H1 (cell line): ENCODE measurements at regions not wholly inside any gene's neighbourhood (a gene's known extent, or its start where the extent isn't known, plus 50 kb on each side); places are given as distances from the start of the nearest gene placed in this dataset.

ENCODE experiments used
- CTCF ChIA-PET: fragments of 300-600 bp; sonication (Branson Sonifier 250); formaldehyde crosslinking; loops from one replicate; lab custom pipeline; 2021; ENCODE audit not compliant: partially characterized antibody; lab: Charles Lee
- POLR2A ChIA-PET: fragments of 300-600 bp; sonication (Branson Sonifier 250); formaldehyde crosslinking; loops from one replicate; lab custom pipeline; 2021; ENCODE audit warnings: inconsistent platforms; ENCODE audit not compliant: partially characterized antibody; lab: Charles Lee
- DNase-seq, 2 experiments: peaks; one replicate each; pipeline versions ENCODE4 v3.0.0 to v3.0.0-alpha.2; 2010 to 2022; ENCODE audit warnings: low spot score in 2 of 2, low read depth in 1 of 2, mixed read lengths in 1 of 2
- FAIRE-seq: peaks from 2 replicates; lab custom pipeline; 2011; peaks lifted over from hg19 to GRCh38; lab: Jason Lieb, UNC
- H2AFZ ChIP-seq: 2 replicates; pipeline ENCODE4 v1.8.1; 2012; ENCODE audit warnings: low read length, inconsistent platforms
- H2AK5ac ChIP-seq: 2 replicates; pipeline ENCODE4 v1.6.1; 2013; ENCODE audit warnings: low read depth, low read length
- H2BK120ac ChIP-seq: replicated peaks from 2 replicates; pipeline ENCODE3; 2013; ENCODE audit warnings: low read depth, low read length, inconsistent platforms
- H2BK12ac ChIP-seq: 2 replicates; pipeline ENCODE4 v1.6.1; 2013; ENCODE audit warnings: low read depth, low read length
- H2BK15ac ChIP-seq: 2 replicates; pipeline ENCODE4 v1.6.1; 2013; ENCODE audit warnings: low read length
- H2BK20ac ChIP-seq: 2 replicates; pipeline ENCODE4 v1.6.1; 2013; ENCODE audit warnings: low read length
- H2BK5ac ChIP-seq: 2 replicates; pipeline ENCODE4 v1.6.1; 2013; ENCODE audit warnings: low read depth, low read length
- H3K14ac ChIP-seq: 2 replicates; pipeline ENCODE4 v1.6.1; 2013; ENCODE audit warnings: inconsistent platforms; ENCODE audit not compliant: insufficient read length
- H3K18ac ChIP-seq: 2 replicates; pipeline ENCODE4 v1.6.1; 2013; ENCODE audit warnings: low read length; ENCODE audit errors: extremely low read depth
- H3K23ac ChIP-seq: 2 replicates; pipeline ENCODE4 v1.6.1; 2013; ENCODE audit warnings: inconsistent platforms; ENCODE audit not compliant: insufficient read length
- H3K23me2 ChIP-seq: 2 replicates; pipeline ENCODE4 v1.6.1; 2013; ENCODE audit warnings: low read depth, low read length
- H3K27ac ChIP-seq: 2 replicates; pipeline ENCODE4 v1.6.1; 2011; ENCODE audit warnings: low read depth, low read length, inconsistent platforms
- H3K27me3 ChIP-seq, 4 experiments: replicated peaks in 1 of 4; 1 replicate in 1 of 4; 2 replicates in 3 of 4; pipeline versions ENCODE4 v1.6.1 to v1.8.1; 2011 to 2013; ENCODE audit warnings: low read length in 3 of 4, mild to moderate bottlenecking in 3 of 4, inconsistent platforms in 2 of 4, mixed read lengths in 2 of 4, moderate library complexity in 1 of 4; ENCODE audit not compliant: control insufficient read depth in 3 of 4, insufficient read depth in 3 of 4; ENCODE audit errors: extremely low read depth in 1 of 4
- H3K36me3 ChIP-seq, 4 experiments: 2 replicates each; pipeline versions ENCODE4 v1.6.1 to v1.8.1; 2011 to 2013; ENCODE audit warnings: mild to moderate bottlenecking in 4 of 4, low read length in 3 of 4, moderate library complexity in 2 of 4, control low read depth in 1 of 4, inconsistent platforms in 1 of 4; ENCODE audit not compliant: insufficient read depth in 4 of 4, control insufficient read depth in 2 of 4
- H3K4ac ChIP-seq: replicated peaks from 2 replicates; pipeline ENCODE3; 2013; ENCODE audit warnings: low read length, low read depth, mixed read lengths, inconsistent platforms; ENCODE audit not compliant: insufficient read length
- H3K4me1 ChIP-seq, 4 experiments: replicated peaks in 1 of 4; 1 replicate in 1 of 4; 2 replicates in 3 of 4; pipeline versions ENCODE4 v1.6.1 to v1.8.1; 2011 to 2013; ENCODE audit warnings: low read length in 3 of 4, inconsistent platforms in 2 of 4, mixed read lengths in 1 of 4; ENCODE audit not compliant: insufficient read depth in 4 of 4, control insufficient read depth in 3 of 4
- H3K4me2 ChIP-seq, 2 experiments: 2 replicates each; pipeline versions ENCODE4 v1.6.1 to v1.8.1; 2011 to 2013; ENCODE audit warnings: low read depth in 2 of 2, low read length in 2 of 2, control low read depth in 1 of 2, inconsistent platforms in 1 of 2, mild to moderate bottlenecking in 1 of 2; ENCODE audit not compliant: insufficient read depth in 1 of 2
- H3K4me3 ChIP-seq, 4 experiments: fragments of 200-600, 300-600 bp in 1 of 4; sonication (generic), shearing (Covaris generic), sonication (Bioruptor Twin) in 1 of 4; 2 replicates each; pipeline versions ENCODE4 v1.5.1 to v1.8.1; 2011 to 2016; ENCODE audit warnings: low read length in 4 of 4, low read depth in 3 of 4, control low read depth in 2 of 4, inconsistent platforms in 2 of 4, mild to moderate bottlenecking in 2 of 4, mixed read lengths in 1 of 4, moderate library complexity in 1 of 4; ENCODE audit not compliant: insufficient read depth in 2 of 4; ENCODE audit errors: extremely low read depth in 1 of 4
- H3K56ac ChIP-seq: replicated peaks from 2 replicates; pipeline ENCODE3; 2013; ENCODE audit warnings: low read depth, mild to moderate bottlenecking, mixed read lengths, low read length, inconsistent platforms; ENCODE audit not compliant: insufficient read length
- H3K79me1 ChIP-seq: 2 replicates; pipeline ENCODE4 v1.6.1; 2013; ENCODE audit warnings: low read depth, low read length, control low read depth
- H3K79me2 ChIP-seq, 2 experiments: 2 replicates each; pipeline versions ENCODE4 v1.6.1 to v1.8.1; 2012 to 2013; ENCODE audit warnings: low read length in 2 of 2, mild to moderate bottlenecking in 2 of 2, inconsistent platforms in 1 of 2; ENCODE audit not compliant: insufficient read depth in 2 of 2, control insufficient read depth in 1 of 2
- H3K9ac ChIP-seq, 4 experiments: replicated peaks in 1 of 4; 1 replicate in 1 of 4; 2 replicates in 3 of 4; pipeline versions ENCODE4 v1.6.1 to v1.8.1; 2011 to 2013; ENCODE audit warnings: low read depth in 3 of 4, low read length in 3 of 4, control low read depth in 2 of 4, mild to moderate bottlenecking in 2 of 4, moderate library complexity in 2 of 4, inconsistent platforms in 1 of 4; ENCODE audit errors: extremely low read depth in 1 of 4
- H3K9me3 ChIP-seq, 2 experiments: 2 replicates each; pipeline versions ENCODE4 v1.6.1 to v1.8.1; 2012 to 2013; ENCODE audit warnings: mild to moderate bottlenecking in 2 of 2, moderate library complexity in 2 of 2, control low read depth in 1 of 2, inconsistent platforms in 1 of 2, low read depth in 1 of 2, low read length in 1 of 2, mixed read lengths in 1 of 2; ENCODE audit not compliant: insufficient read depth in 2 of 2
- H4K20me1 ChIP-seq, 2 experiments: replicated peaks in 1 of 2; 2 replicates each; pipeline versions ENCODE3 to v1.8.1; 2011 to 2013; ENCODE audit warnings: inconsistent platforms in 2 of 2, low read length in 2 of 2, mild to moderate bottlenecking in 1 of 2; ENCODE audit not compliant: insufficient read depth in 2 of 2, control insufficient read depth in 1 of 2
- H4K5ac ChIP-seq: 2 replicates; pipeline ENCODE4 v1.6.1; 2013; ENCODE audit warnings: low read length, low read depth, mixed read lengths, inconsistent platforms; ENCODE audit not compliant: insufficient read length
- H4K8ac ChIP-seq: 2 replicates; pipeline ENCODE4 v1.8.0; 2013; ENCODE audit warnings: mild to moderate bottlenecking, moderate library complexity, low read length, inconsistent platforms; ENCODE audit not compliant: insufficient read depth; ENCODE audit errors: extremely low read depth
- H4K91ac ChIP-seq: replicated peaks from 2 replicates; pipeline ENCODE3; 2013; ENCODE audit warnings: low read length, mixed read lengths, inconsistent platforms; ENCODE audit not compliant: insufficient read length
- CHD1 ChIP-seq: IDR thresholded peaks from 2 replicates; pipeline ENCODE4 v1.6.1; 2012; ENCODE audit warnings: low read depth, low read length, improper control_type of control experiment
- CTBP2 ChIP-seq: IDR thresholded peaks from 2 replicates; pipeline ENCODE4 v1.7.0; 2011; ENCODE audit warnings: borderline replicate concordance, mild to moderate bottlenecking, moderate library complexity, mixed read lengths, low read length; ENCODE audit not compliant: insufficient read depth, insufficient read length
- GABPA ChIP-seq: IDR thresholded peaks from 2 replicates; pipeline ENCODE4 v1.6.1; 2011; ENCODE audit warnings: mild to moderate bottlenecking, low read length, moderate library complexity, borderline replicate concordance; ENCODE audit not compliant: insufficient read depth
- HDAC2 ChIP-seq, 2 experiments: fragments of 300-600 bp in 1 of 2; sonication (generic) in 1 of 2; IDR thresholded peaks; 2 replicates each; pipeline ENCODE4 v1.6.1; 2011 to 2012; ENCODE audit warnings: low read depth in 2 of 2, low read length in 2 of 2, mild to moderate bottlenecking in 2 of 2, moderate library complexity in 2 of 2, borderline replicate concordance in 1 of 2, inconsistent platforms in 1 of 2
- JUN ChIP-seq: IDR thresholded peaks from 2 replicates; pipeline ENCODE4 v1.6.1; 2011; ENCODE audit warnings: low read depth, mild to moderate bottlenecking, improper control_type of control experiment, low read length
- JUND ChIP-seq: IDR thresholded peaks from 2 replicates; pipeline ENCODE4 v1.6.1; 2011; ENCODE audit warnings: mild to moderate bottlenecking, improper control_type of control experiment, low read length
- MAFK ChIP-seq: IDR thresholded peaks from 2 replicates; pipeline ENCODE4 v1.6.1; 2012; ENCODE audit warnings: low read depth, mild to moderate bottlenecking, improper control_type of control experiment, low read length
- POLR2A ChIP-seq, 2 experiments: IDR thresholded peaks; 1 replicate in 1 of 2; 2 replicates in 1 of 2; pipeline ENCODE4 v1.6.1; 2011; ENCODE audit warnings: low read depth in 2 of 2, low read length in 2 of 2, mild to moderate bottlenecking in 2 of 2; ENCODE audit errors: control extremely low read depth in 1 of 2
- RXRA ChIP-seq: IDR thresholded peaks from 2 replicates; pipeline ENCODE4 v1.6.1; 2011; ENCODE audit warnings: low read depth, mild to moderate bottlenecking, low read length, moderate library complexity; ENCODE audit not compliant: insufficient read depth
- SIN3A ChIP-seq, 2 experiments: IDR thresholded peaks in 1 of 2; conservative IDR thresholded peaks in 1 of 2; 2 replicates each; pipeline ENCODE4 v1.6.1; 2011 to 2012; ENCODE audit warnings: low read length in 2 of 2, improper control_type of control experiment in 1 of 2, low read depth in 1 of 2, mild to moderate bottlenecking in 1 of 2
- SIRT6 ChIP-seq: IDR thresholded peaks from one replicate; pipeline ENCODE4 v1.7.1; 2012; ENCODE audit warnings: low read length, inconsistent platforms
- SRF ChIP-seq: IDR thresholded peaks from 2 replicates; pipeline ENCODE4 v1.6.1; 2011; ENCODE audit warnings: mild to moderate bottlenecking, low read depth, low read length, moderate library complexity
- TCF12 ChIP-seq: IDR thresholded peaks from 2 replicates; pipeline ENCODE4 v1.6.1; 2011; ENCODE audit warnings: low read depth, mild to moderate bottlenecking, low read length
- WGBS, 2 experiments: shearing (Covaris generic) in 1 of 2; methylation state at CpG; one replicate each; pipeline versions ENCODE4 v1.1.6 to v1.1.7; 2013 to 2015; ENCODE audit warnings: low lambda C conversion rate in 2 of 2, mixed read lengths in 2 of 2, inconsistent platforms in 1 of 2, low coverage in 1 of 2, missing lambda C conversion rate in 1 of 2; ENCODE audit not compliant: insufficient replicate concordance in 2 of 2, insufficient coverage in 1 of 2, insufficient read length in 1 of 2; ENCODE audit errors: extremely low coverage in 1 of 2, missing lambda C conversion rate in 1 of 2; 5-methylcytosine and 5-hydroxymethylcytosine counted together

GRCh38 chr6:166776571-166776970 lies 149.5 kb upstream of the RPS6KA2 start:
- 95% methylated on average over 12 of the region's 12 CpGs; no CpG with 5 or more reads in 1 of the 2 experiments for WGBS, 2 experiments
- H2AK5ac ChIP-seq = no peak overlapping the region
- no peak overlapping the region for H2BK20ac ChIP-seq
- no peak overlapping the region for H3K4me2 ChIP-seq
- H3K23ac ChIP-seq = no peak overlapping the region
- no peak overlapping the region for H3K4me3 ChIP-seq
- FAIRE-seq (no peak), DNase-seq (peak in 1 of 2 experiments; percentile 29)
- peaks cover 0 to 3% (median 1%) of the 10 kb centered on the region in 4 experiments; a peak in 1 of 7 replicates for H3K4me1 ChIP-seq
- 0 out of 2 replicates have a peak overlapping the region, but pooled peaks have one; percentile 60 for H2BK12ac ChIP-seq
- H3K79me2 ChIP-seq = no peaks in the 10 kb centered on the region
- no peak overlapping the region for H3K27ac ChIP-seq
- H3K9me3 ChIP-seq = no peaks in the 10 kb centered on the region
- no peaks in the 10 kb centered on the region for H4K20me1 ChIP-seq
- no peak overlapping the region for H2AFZ ChIP-seq
- H3K14ac ChIP-seq = no peak overlapping the region
- H2BK5ac ChIP-seq = no peak overlapping the region
- no peak overlapping the region for H4K91ac ChIP-seq
- no peaks in the 10 kb centered on the region for H3K27me3 ChIP-seq
- H2BK15ac ChIP-seq = 0 out of 2 replicates have a peak overlapping the region, but pooled peaks have one; percentile 46
- H3K18ac ChIP-seq = no peak overlapping the region
- H3K79me1 ChIP-seq = no peaks in the 10 kb centered on the region; the same call in 1 of the 2 replicates
- no peak overlapping the region for H2BK120ac ChIP-seq
- H3K23me2 ChIP-seq = no peaks in the 10 kb centered on the region
- H3K56ac ChIP-seq = no peak overlapping the region
- H3K36me3 ChIP-seq = no peaks in the 10 kb centered on the region
- CTCF ChIA-PET = interaction anchor here (0.8 to 8.6 kb wide), 10 partner anchors 9 to 176 kb away, joined by 4 to 83 read pairs (median 16); no protein-coding TSS in a partner anchor
- H4K5ac ChIP-seq = no peak overlapping the region
- H3K9ac ChIP-seq = no peak overlapping the region
- no peak overlapping the region for H4K8ac ChIP-seq
- TF ChIP-seq SRF = no peak
- no peak for TF ChIP-seq SIN3A (conservative IDR thresholded peaks at IDR 0.05 in 1 of 2, IDR thresholded peaks at IDR 0.05 in 1 of 2; ENCODE audit: low read depth in 1 of 2, low read length in 2 of 2)
- TF ChIP-seq POLR2A (IDR thresholded peaks at IDR 0.05; ENCODE audit: control extremely low read depth in 1 of 2, low read depth in 2 of 2, low read length in 2 of 2) = no peak
- no peak for TF ChIP-seq JUND
- TF ChIP-seq HDAC2 (IDR thresholded peaks at IDR 0.05; ENCODE audit: borderline replicate concordance in 1 of 2, low read depth in 2 of 2, low read length in 2 of 2) = no peak
- no peak for TF ChIP-seq CTBP2
- no peak for TF ChIP-seq SIRT6
- TF ChIP-seq TCF12 = no peak
- TF ChIP-seq GABPA = no peak
- no peak for TF ChIP-seq CHD1
- TF ChIP-seq MAFK = no peak
- TF ChIP-seq RXRA = no peak
- no peak for TF ChIP-seq JUN
- POLR2A ChIA-PET = no interaction called here
- no peak overlapping the region for H3K4ac ChIP-seq
